ENCODE measurements at regions not wholly inside any gene's neighbourhood (a gene's known extent, or its start where the extent isn't known, plus 50 kb on each side); places are given as distances from the start of the nearest gene placed in this dataset.

- CTCF ChIA-PET, result no interaction called here
- Histone ChIP-seq H3K4me1 (ENCODE audit: control insufficient read depth, insufficient read depth, low read length) (no peaks in the 10 kb centered on the region), H3K9me3 (ENCODE audit: control insufficient read depth, insufficient read depth, low read depth, low read length) (no peaks in the 10 kb centered on the region), H3K27ac (ENCODE audit: extremely low read depth, low read depth, low read length) (no peak overlapping the region), H3K36me3 (ENCODE audit: control insufficient read depth in 2 of 2, insufficient read depth in 1 of 2, low read length in 2 of 2) (no peaks in the 10 kb centered on the region), H3K4me3 (ENCODE audit: low read depth, low read length) (no peak overlapping the region)
- POLR2A ChIA-PET, result no interaction called here
- TF ChIP-seq ZNF433 (tag by site-specific recombination; IDR thresholded peaks at IDR 0.05; ENCODE audit: low read depth) (no peak), WT1 (tag by site-specific recombination; IDR thresholded peaks at IDR 0.05) (no peak), ZNF596 (tag by site-specific recombination; IDR thresholded peaks at IDR 0.05) (no peak), ZNF621 (tag by site-specific recombination; IDR thresholded peaks at IDR 0.05) (no peak), ZNF398 (tag by site-specific recombination; IDR thresholded peaks at IDR 0.05) (no peak), ZNF571 (tag by site-specific recombination; IDR thresholded peaks at IDR 0.05) (no peak), HOXD13 (CRISPR knock-in tag; IDR thresholded peaks at IDR 0.05; ENCODE audit: borderline replicate concordance) (no peak), SETDB1 (IDR thresholded peaks at IDR 0.05; ENCODE audit: insufficient read length, low read length) (no peak), ZBTB8A (tag by site-specific recombination; IDR thresholded peaks at IDR 0.05) (no peak), ZNF677 (tag by site-specific recombination; IDR thresholded peaks at IDR 0.05) (no peak), ZNF341 (tag by site-specific recombination; IDR thresholded peaks at IDR 0.05; ENCODE audit: low read depth) (no peak), ZNF423 (tag by site-specific recombination; IDR thresholded peaks at IDR 0.05) (no peak), ZNF792 (tag by site-specific recombination; IDR thresholded peaks at IDR 0.05) (no peak)
Observed at GRCh38 chr13:58329746-58330145, 698.2 kb downstream of the PCDH17 start.

- no peak for TF ChIP-seq AEBP2 (tag by site-specific recombination; IDR thresholded peaks at IDR 0.05; ENCODE audit: borderline replicate concordance)
- TF ChIP-seq KLF16 (tag by site-specific recombination; IDR thresholded peaks at IDR 0.05), result no peak
- TF ChIP-seq ZNF155 (tag by site-specific recombination; IDR thresholded peaks at IDR 0.05), result no peak
- no peak for TF ChIP-seq ZNF560 (tag by site-specific recombination; IDR thresholded peaks at IDR 0.05; ENCODE audit: borderline replicate concordance)
- no peak for TF ChIP-seq ZNF837 (tag by site-specific recombination; IDR thresholded peaks at IDR 0.05)
- TF ChIP-seq ZNF16 (tag by site-specific recombination; IDR thresholded peaks at IDR 0.05; ENCODE audit: low read depth), result no peak
- no peak for TF ChIP-seq ZNF76 (tag by site-specific recombination; IDR thresholded peaks at IDR 0.05; ENCODE audit: borderline replicate concordance, low read depth)
- TF ChIP-seq ZNF292 (tag by site-specific recombination; IDR thresholded peaks at IDR 0.05; ENCODE audit: borderline replicate concordance, low read depth), result no peak
- TF ChIP-seq ZFHX2 (tag by site-specific recombination; conservative IDR thresholded peaks at IDR 0.05), result no peak
- TF ChIP-seq PRDM2 (tag by site-specific recombination; IDR thresholded peaks at IDR 0.05; ENCODE audit: borderline replicate concordance), result no peak
- TF ChIP-seq MZF1 (tag by site-specific recombination; IDR thresholded peaks at IDR 0.05; ENCODE audit: borderline replicate concordance), result no peak
- no peak for TF ChIP-seq ZNF596 (tag by site-specific recombination; IDR thresholded peaks at IDR 0.05)
- no peak for TF ChIP-seq KLF17 (tag by site-specific recombination; IDR thresholded peaks at IDR 0.05)
- no peak for TF ChIP-seq ZNF133 (tag by site-specific recombination; IDR thresholded peaks at IDR 0.05)
- TF ChIP-seq ZNF138 (tag by site-specific recombination; IDR thresholded peaks at IDR 0.05; ENCODE audit: borderline replicate concordance), result no peak
- CTCF ChIA-PET, result no interaction called here
- POLR2A ChIA-PET, result no interaction called here
Observed at GRCh38 chr13:58340895-58341294, 709.4 kb downstream of the PCDH17 start.

More at GRCh38 chr13:58340895-58341294, 709.4 kb downstream of the PCDH17 start:
- Histone ChIP-seq H3K27ac (ENCODE audit: extremely low read depth, low read depth, low read length) (no peak overlapping the region), H3K9me3 (ENCODE audit: control insufficient read depth, insufficient read depth, low read depth, low read length) (no peaks in the 10 kb centered on the region), H3K4me3 (ENCODE audit: low read depth, low read length) (no peak overlapping the region), H3K4me1 (ENCODE audit: control insufficient read depth, insufficient read depth, low read length) (no peaks in the 10 kb centered on the region), H3K36me3 (ENCODE audit: control insufficient read depth in 2 of 2, insufficient read depth in 1 of 2, low read length in 2 of 2) (no peaks in the 10 kb centered on the region)

All from HEK293 (cell line).